ENCODE measurements at regions not wholly inside any gene's neighbourhood (a gene's known extent, or its start where the extent isn't known, plus 50 kb on each side); places are given as distances from the start of the nearest gene placed in this dataset.

GRCh38 chr7:3196629-3197400 lies 104.2 kb upstream of the SDK1 start:
- no peak for DNase-seq

GRCh38 chr7:3197567-3198213 lies 103.4 kb upstream of the SDK1 start:
- no peak for DNase-seq

- DNase-seq, result no peak
These were observed 102.7 kb upstream of the SDK1 start for GRCh38 chr7:3198316-3198715.

- peak; percentile 4 for DNase-seq
These were observed 100.5 kb upstream of the SDK1 start for GRCh38 chr7:3200504-3200903.

- no peak for DNase-seq
These were observed 99.7 kb upstream of the SDK1 start for GRCh38 chr7:3201306-3201705.

- DNase-seq, result no peak
These were observed 98.9 kb upstream of the SDK1 start for GRCh38 chr7:3201937-3202710.

GRCh38 chr7:3204526-3204925 lies 96.5 kb upstream of the SDK1 start:
- no peak for DNase-seq

GRCh38 chr7:3206101-3206500 lies 95.0 kb upstream of the SDK1 start:
- no peak for DNase-seq

GRCh38 chr7:3206771-3207191 lies 94.3 kb upstream of the SDK1 start:
- DNase-seq, result no peak

- DNase-seq, result no peak
These were observed 93.6 kb upstream of the SDK1 start for GRCh38 chr7:3207387-3207902.

- DNase-seq, result no peak
These were observed 90.5 kb upstream of the SDK1 start for GRCh38 chr7:3210531-3210930.

- DNase-seq, result no peak
These were observed 87.0 kb upstream of the SDK1 start for GRCh38 chr7:3214090-3214413.

- DNase-seq, result no peak
These were observed 85.1 kb upstream of the SDK1 start for GRCh38 chr7:3215624-3216585.

GRCh38 chr7:3217166-3217565 lies 83.9 kb upstream of the SDK1 start:
- no peak for DNase-seq

GRCh38 chr7:3218411-3219225 lies 82.4 kb upstream of the SDK1 start:
- DNase-seq, result no peak

GRCh38 chr7:3229904-3230470 lies 71.1 kb upstream of the SDK1 start:
- DNase-seq, result no peak

GRCh38 chr7:3230908-3231307 lies 70.1 kb upstream of the SDK1 start:
- DNase-seq, result no peak

GRCh38 chr7:3232228-3232627 lies 68.8 kb upstream of the SDK1 start:
- no peak for DNase-seq

GRCh38 chr7:3233301-3233700 lies 67.8 kb upstream of the SDK1 start:
- DNase-seq, result no peak

- no peak for DNase-seq
These were observed 67.0 kb upstream of the SDK1 start for GRCh38 chr7:3234051-3234450.

GRCh38 chr7:3234851-3235250 lies 66.2 kb upstream of the SDK1 start:
- no peak for DNase-seq

Measured in NCI-H526 treated with DMSO at 0.1 percent for 48 hours (cell line).